GM23338 (cell line): ENCODE measurements at regions not wholly inside any gene's neighbourhood (a gene's known extent, or its start where the extent isn't known, plus 50 kb on each side); places are given as distances from the start of the nearest gene placed in this dataset.

Experiments
- ATAC-seq: fragments of 200-7000 bp; cut with Tn5 transposase; 3 replicates; pipeline ENCODE4 v1.9.1; 2020
- DNase-seq: peaks from one replicate; pipeline ENCODE4 v3.0.0-alpha.2; 2015; ENCODE audit warnings: low spot score
- H2AFZ ChIP-seq: fragments of 200-600 bp; sonication (generic); 2 replicates; pipeline ENCODE4 v1.8.0; 2016; ENCODE audit warnings: antibody characterized with exemption, mild to moderate bottlenecking, moderate library complexity
- H3F3A ChIP-seq: fragments of 200-600 bp; sonication (generic); replicated peaks from 2 replicates; pipeline ENCODE4 v1.8.0; 2017; ENCODE audit warnings: antibody characterized with exemption, mixed run types, low read depth
- H3K27ac ChIP-seq: fragments of 200-600 bp; sonication (generic); 2 replicates; pipeline ENCODE4 v1.6.1; 2016; ENCODE audit warnings: low read depth
- H3K27me3 ChIP-seq: fragments of 200-600 bp; sonication (generic); 2 replicates; pipeline ENCODE4 v1.8.0; 2016; ENCODE audit warnings: mild to moderate bottlenecking, mixed run types, moderate library complexity; ENCODE audit not compliant: insufficient read depth
- H3K36me3 ChIP-seq: fragments of 200-600 bp; sonication (generic); 2 replicates; pipeline ENCODE4 v1.8.0; 2016; ENCODE audit warnings: mild to moderate bottlenecking; ENCODE audit not compliant: insufficient read depth
- H3K4me1 ChIP-seq: fragments of 200-600 bp; sonication (generic); 2 replicates; pipeline ENCODE4 v1.8.0; 2016; ENCODE audit warnings: mild to moderate bottlenecking, moderate library complexity; ENCODE audit not compliant: insufficient read depth
- H3K4me2 ChIP-seq: fragments of 200-600 bp; sonication (generic); 2 replicates; pipeline ENCODE4 v1.7.1; 2017; ENCODE audit warnings: mixed run types
- H3K4me3 ChIP-seq: fragments of 200-600 bp; sonication (generic); 2 replicates; pipeline ENCODE4 v1.6.1; 2016; ENCODE audit warnings: mixed run types
- H3K79me2 ChIP-seq: fragments of 200-600 bp; sonication (generic); replicated peaks from 2 replicates; pipeline ENCODE4 v1.8.0; 2017; ENCODE audit warnings: mild to moderate bottlenecking; ENCODE audit not compliant: insufficient read depth
- H3K9me2 ChIP-seq: fragments of 200-600 bp; sonication (generic); 2 replicates; pipeline ENCODE4 v1.8.0; 2017; ENCODE audit not compliant: insufficient read depth
- H4K20me1 ChIP-seq: fragments of 200-600 bp; sonication (generic); replicated peaks from 2 replicates; pipeline ENCODE4 v1.8.0; 2017; ENCODE audit warnings: mild to moderate bottlenecking; ENCODE audit not compliant: insufficient read depth
- H3K27ac Mint-ChIP-seq: 2 replicates; pipeline ENCODE4 v1.8.0; 2020; ENCODE audit warnings: inconsistent platforms, mild to moderate bottlenecking, moderate library complexity, mixed read lengths
- H3K27me3 Mint-ChIP-seq: 3 replicates; pipeline ENCODE4 v1.8.0; 2022; ENCODE audit warnings: low read depth, mild to moderate bottlenecking, moderate library complexity, mixed read lengths, inconsistent platforms; ENCODE audit not compliant: insufficient read depth, poor library complexity
- H3K36me3 Mint-ChIP-seq: 3 replicates; pipeline ENCODE4 v1.8.0; 2021; ENCODE audit warnings: low read depth, mild to moderate bottlenecking, inconsistent platforms, moderate library complexity, mixed read lengths
- H3K4me1 Mint-ChIP-seq: 3 replicates; pipeline ENCODE4 v1.8.0; 2020; ENCODE audit warnings: mild to moderate bottlenecking, inconsistent platforms, mixed read lengths
- H3K4me3 Mint-ChIP-seq: 3 replicates; pipeline ENCODE4 v1.8.0; 2021; ENCODE audit warnings: moderate library complexity, mild to moderate bottlenecking, inconsistent platforms, mixed read lengths
- H3K9me3 Mint-ChIP-seq: 3 replicates; pipeline ENCODE4 v1.8.0; 2020; ENCODE audit warnings: moderate library complexity, mild to moderate bottlenecking, inconsistent platforms, mixed read lengths
- CREB1 ChIP-seq: fragments of 250-450 bp; sonication (Bioruptor Pico); IDR thresholded peaks from 2 replicates; pipeline ENCODE4 v1.5.0; 2020; ENCODE audit warnings: low read depth, mild to moderate bottlenecking, moderate library complexity
- ETS1 ChIP-seq: IDR thresholded peaks from 2 replicates; pipeline ENCODE4 v1.6.1; 2016; ENCODE audit warnings: antibody characterized with exemption
- EZH2 ChIP-seq: fragments of 200-600 bp; sonication (generic); IDR thresholded peaks from one replicate; pipeline ENCODE4 v1.8.0; 2017; ENCODE audit warnings: antibody characterized with exemption, mild to moderate bottlenecking, low read depth; ENCODE audit not compliant: unreplicated experiment
- EZH2phosphoT487 ChIP-seq: fragments of 200-600 bp; sonication (generic); IDR thresholded peaks from one replicate; pipeline ENCODE4 v1.8.1; 2018; ENCODE audit warnings: antibody characterized with exemption; ENCODE audit not compliant: unreplicated experiment
- JUNB ChIP-seq: IDR thresholded peaks from one replicate; pipeline ENCODE4 v1.6.1; 2016; ENCODE audit warnings: antibody characterized with exemption; ENCODE audit not compliant: unreplicated experiment
- NANOG ChIP-seq: IDR thresholded peaks from 2 replicates; pipeline ENCODE4 v1.6.1; 2016; ENCODE audit warnings: antibody characterized with exemption, borderline replicate concordance
- POLR2AphosphoS5 ChIP-seq: IDR thresholded peaks from 2 replicates; pipeline ENCODE4 v1.6.1; 2016; ENCODE audit warnings: antibody characterized with exemption, low read depth
- REST ChIP-seq: IDR thresholded peaks from one replicate; pipeline ENCODE4 v1.6.1; 2018; ENCODE audit warnings: antibody characterized with exemption; ENCODE audit not compliant: unreplicated experiment
- STAT1 ChIP-seq: IDR thresholded peaks from one replicate; pipeline ENCODE4 v1.6.1; 2016; ENCODE audit warnings: antibody characterized with exemption; ENCODE audit not compliant: unreplicated experiment
- ZNF114 ChIP-seq: fragments of 250-450 bp; sonication (Bioruptor Pico); IDR thresholded peaks from 2 replicates; pipeline ENCODE4 v1.5.0; 2020; ENCODE audit warnings: mild to moderate bottlenecking, moderate library complexity
- ZNF331 ChIP-seq: fragments of 250-450 bp; sonication (Bioruptor Pico); IDR thresholded peaks from 2 replicates; pipeline ENCODE4 v1.5.0; 2020; ENCODE audit warnings: low read depth, mild to moderate bottlenecking, moderate library complexity
- TF ChIP-seq, protein P1 (sequence below): fragments of 250-450 bp; sonication (Bioruptor Pico); IDR thresholded peaks from 2 replicates; pipeline ENCODE4 v1.5.0; 2020; ENCODE audit warnings: mild to moderate bottlenecking, moderate library complexity
- TF ChIP-seq, protein P2 (sequence below), 2 experiments: fragments of 200-600 bp in 1 of 2; sonication (generic) in 1 of 2; conservative IDR thresholded peaks; 2 replicates each; pipeline versions ENCODE4 v1.5.1 to v1.6.1; 2016 to 2017; ENCODE audit warnings: antibody characterized with exemption in 2 of 2, low read depth in 2 of 2, mild to moderate bottlenecking in 2 of 2, moderate library complexity in 1 of 2

DNA sequence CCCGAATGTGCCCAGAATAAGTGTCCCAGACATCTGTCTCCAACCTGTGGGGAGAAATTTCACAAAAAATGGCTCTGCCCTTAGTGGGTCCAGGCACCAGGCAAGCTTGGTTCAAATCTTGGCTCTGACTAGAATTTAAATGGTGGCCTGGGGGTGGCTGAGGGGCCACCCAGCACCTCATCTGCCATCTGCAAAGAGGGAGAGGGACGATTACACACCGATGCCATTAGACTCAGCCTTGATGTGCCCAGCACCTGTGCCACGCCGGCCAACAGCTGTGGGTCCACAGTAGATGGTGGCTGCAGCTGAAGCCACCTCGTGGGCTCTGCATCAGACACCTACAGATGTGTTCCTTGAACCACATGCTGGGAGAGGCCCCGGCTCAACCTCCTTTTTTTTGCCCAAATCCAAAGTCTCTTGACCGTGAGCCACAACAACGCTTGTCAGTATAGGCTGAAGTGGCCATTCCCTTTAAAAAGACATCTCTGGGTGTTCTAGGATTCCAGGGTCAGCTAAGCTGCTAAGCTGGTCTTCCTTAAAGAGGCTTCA lies 222.0 kb upstream of the RAB6C start:
- no peaks in the 10 kb centered on the region for H3K79me2 ChIP-seq
- peaks cover 8% of the 10 kb centered on the region for H3K9me2 ChIP-seq
- Mint-ChIP-seq H3K4me3 (no peak overlapping the region), H3K27ac (no peak overlapping the region; the same call in none of the 2 replicates), H3K36me3 (no peaks in the 10 kb centered on the region), H3K4me1 (peaks cover 26% of the 10 kb centered on the region), H3K27me3 (peaks cover 5% of the 10 kb centered on the region), H3K9me3 (no peaks in the 10 kb centered on the region; the same call in 1 of the 3 replicates)
- no peaks in the 10 kb centered on the region for H3F3A ChIP-seq
- no peak for TF ChIP-seq EZH2phosphoT487
- no peak for TF ChIP-seq EZH2
- no peak for TF ChIP-seq ZNF331
- TF ChIP-seq ETS1: no peak
- TF ChIP-seq STAT1: no peak
- TF ChIP-seq CREB1 (CRISPR knock-in tag): no peak
- TF ChIP-seq REST: no peak
- TF ChIP-seq POLR2AphosphoS5: no peak
- no peak for TF ChIP-seq NANOG
- TF ChIP-seq, protein P1, sequence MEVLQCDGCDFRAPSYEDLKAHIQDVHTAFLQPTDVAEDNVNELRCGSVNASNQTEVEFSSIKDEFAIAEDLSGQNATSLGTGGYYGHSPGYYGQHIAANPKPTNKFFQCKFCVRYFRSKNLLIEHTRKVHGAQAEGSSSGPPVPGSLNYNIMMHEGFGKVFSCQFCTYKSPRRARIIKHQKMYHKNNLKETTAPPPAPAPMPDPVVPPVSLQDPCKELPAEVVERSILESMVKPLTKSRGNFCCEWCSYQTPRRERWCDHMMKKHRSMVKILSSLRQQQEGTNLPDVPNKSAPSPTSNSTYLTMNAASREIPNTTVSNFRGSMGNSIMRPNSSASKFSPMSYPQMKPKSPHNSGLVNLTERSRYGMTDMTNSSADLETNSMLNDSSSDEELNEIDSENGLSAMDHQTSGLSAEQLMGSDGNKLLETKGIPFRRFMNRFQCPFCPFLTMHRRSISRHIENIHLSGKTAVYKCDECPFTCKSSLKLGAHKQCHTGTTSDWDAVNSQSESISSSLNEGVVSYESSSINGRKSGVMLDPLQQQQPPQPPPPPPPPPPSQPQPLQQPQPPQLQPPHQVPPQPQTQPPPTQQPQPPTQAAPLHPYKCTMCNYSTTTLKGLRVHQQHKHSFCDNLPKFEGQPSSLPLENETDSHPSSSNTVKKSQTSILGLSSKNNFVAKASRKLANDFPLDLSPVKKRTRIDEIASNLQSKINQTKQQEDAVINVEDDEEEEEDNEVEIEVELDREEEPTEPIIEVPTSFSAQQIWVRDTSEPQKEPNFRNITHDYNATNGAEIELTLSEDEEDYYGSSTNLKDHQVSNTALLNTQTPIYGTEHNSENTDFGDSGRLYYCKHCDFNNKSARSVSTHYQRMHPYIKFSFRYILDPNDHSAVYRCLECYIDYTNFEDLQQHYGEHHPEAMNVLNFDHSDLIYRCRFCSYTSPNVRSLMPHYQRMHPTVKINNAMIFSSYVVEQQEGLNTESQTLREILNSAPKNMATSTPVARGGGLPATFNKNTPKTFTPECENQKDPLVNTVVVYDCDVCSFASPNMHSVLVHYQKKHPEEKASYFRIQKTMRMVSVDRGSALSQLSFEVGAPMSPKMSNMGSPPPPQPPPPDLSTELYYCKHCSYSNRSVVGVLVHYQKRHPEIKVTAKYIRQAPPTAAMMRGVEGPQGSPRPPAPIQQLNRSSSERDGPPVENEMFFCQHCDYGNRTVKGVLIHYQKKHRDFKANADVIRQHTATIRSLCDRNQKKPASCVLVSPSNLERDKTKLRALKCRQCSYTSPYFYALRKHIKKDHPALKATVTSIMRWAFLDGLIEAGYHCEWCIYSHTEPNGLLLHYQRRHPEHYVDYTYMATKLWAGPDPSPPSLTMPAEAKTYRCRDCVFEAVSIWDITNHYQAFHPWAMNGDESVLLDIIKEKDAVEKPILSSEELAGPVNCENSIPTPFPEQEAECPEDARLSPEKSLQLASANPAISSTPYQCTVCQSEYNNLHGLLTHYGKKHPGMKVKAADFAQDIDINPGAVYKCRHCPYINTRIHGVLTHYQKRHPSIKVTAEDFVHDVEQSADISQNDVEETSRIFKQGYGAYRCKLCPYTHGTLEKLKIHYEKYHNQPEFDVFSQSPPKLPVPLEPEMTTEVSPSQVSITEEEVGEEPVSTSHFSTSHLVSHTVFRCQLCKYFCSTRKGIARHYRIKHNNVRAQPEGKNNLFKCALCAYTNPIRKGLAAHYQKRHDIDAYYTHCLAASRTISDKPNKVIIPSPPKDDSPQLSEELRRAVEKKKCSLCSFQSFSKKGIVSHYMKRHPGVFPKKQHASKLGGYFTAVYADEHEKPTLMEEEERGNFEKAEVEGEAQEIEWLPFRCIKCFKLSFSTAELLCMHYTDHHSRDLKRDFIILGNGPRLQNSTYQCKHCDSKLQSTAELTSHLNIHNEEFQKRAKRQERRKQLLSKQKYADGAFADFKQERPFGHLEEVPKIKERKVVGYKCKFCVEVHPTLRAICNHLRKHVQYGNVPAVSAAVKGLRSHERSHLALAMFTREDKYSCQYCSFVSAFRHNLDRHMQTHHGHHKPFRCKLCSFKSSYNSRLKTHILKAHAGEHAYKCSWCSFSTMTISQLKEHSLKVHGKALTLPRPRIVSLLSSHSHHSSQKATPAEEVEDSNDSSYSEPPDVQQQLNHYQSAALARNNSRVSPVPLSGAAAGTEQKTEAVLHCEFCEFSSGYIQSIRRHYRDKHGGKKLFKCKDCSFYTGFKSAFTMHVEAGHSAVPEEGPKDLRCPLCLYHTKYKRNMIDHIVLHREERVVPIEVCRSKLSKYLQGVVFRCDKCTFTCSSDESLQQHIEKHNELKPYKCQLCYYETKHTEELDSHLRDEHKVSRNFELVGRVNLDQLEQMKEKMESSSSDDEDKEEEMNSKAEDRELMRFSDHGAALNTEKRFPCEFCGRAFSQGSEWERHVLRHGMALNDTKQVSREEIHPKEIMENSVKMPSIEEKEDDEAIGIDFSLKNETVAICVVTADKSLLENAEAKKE (CRISPR knock-in tag): no peak
- no peak for TF ChIP-seq ZNF114 (CRISPR knock-in tag)
- no peak for TF ChIP-seq JUNB
- TF ChIP-seq, protein P2, sequence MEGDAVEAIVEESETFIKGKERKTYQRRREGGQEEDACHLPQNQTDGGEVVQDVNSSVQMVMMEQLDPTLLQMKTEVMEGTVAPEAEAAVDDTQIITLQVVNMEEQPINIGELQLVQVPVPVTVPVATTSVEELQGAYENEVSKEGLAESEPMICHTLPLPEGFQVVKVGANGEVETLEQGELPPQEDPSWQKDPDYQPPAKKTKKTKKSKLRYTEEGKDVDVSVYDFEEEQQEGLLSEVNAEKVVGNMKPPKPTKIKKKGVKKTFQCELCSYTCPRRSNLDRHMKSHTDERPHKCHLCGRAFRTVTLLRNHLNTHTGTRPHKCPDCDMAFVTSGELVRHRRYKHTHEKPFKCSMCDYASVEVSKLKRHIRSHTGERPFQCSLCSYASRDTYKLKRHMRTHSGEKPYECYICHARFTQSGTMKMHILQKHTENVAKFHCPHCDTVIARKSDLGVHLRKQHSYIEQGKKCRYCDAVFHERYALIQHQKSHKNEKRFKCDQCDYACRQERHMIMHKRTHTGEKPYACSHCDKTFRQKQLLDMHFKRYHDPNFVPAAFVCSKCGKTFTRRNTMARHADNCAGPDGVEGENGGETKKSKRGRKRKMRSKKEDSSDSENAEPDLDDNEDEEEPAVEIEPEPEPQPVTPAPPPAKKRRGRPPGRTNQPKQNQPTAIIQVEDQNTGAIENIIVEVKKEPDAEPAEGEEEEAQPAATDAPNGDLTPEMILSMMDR (conservative IDR thresholded peaks at IDR 0.05; ENCODE audit: low read depth in 2 of 2): no peak
- no peak overlapping the region for H3K4me2 ChIP-seq
- no peak; the same call in 2 of the 3 replicates for ATAC-seq
- no peak overlapping the region for H3K4me3 ChIP-seq
- H3K27me3 ChIP-seq: no peaks in the 10 kb centered on the region
- no peaks in the 10 kb centered on the region for H4K20me1 ChIP-seq
- DNase-seq: no peak
- peak overlapping the region; percentile 36; the same call in 1 of the 2 replicates for H3K27ac ChIP-seq
- H2AFZ ChIP-seq: peak overlapping the region; percentile 4; the same call in 1 of the 2 replicates
- no peaks in the 10 kb centered on the region for H3K36me3 ChIP-seq
- H3K4me1 ChIP-seq: peaks cover 17% of the 10 kb centered on the region
